Stomach (tissue), 8 donors: ENCODE measurements at regions not wholly inside any gene's neighbourhood (a gene's known extent, or its start where the extent isn't known, plus 50 kb on each side); places are given as distances from the start of the nearest gene placed in this dataset.
A peak's percentile ranks its signal among the peaks of the same experiment; 100 is the strongest.

Source experiments
- DNase-seq, 2 donors: peaks; one replicate each; pipeline versions ENCODE4 v3.0.0 to v3.0.0-alpha.2; 2013 to 2019
- H3K27ac ChIP-seq, 5 donors: fragments of 200-600 bp in 4 of 5; sonication (generic) in 4 of 5; one replicate each; pipeline ENCODE4 v1.5.1; 2013 to 2019; ENCODE audit warnings: mild to moderate bottlenecking in 1 of 5, moderate library complexity in 1 of 5
- H3K27me3 ChIP-seq, 3 donors: fragments of 200-600 bp; sonication (generic); one replicate each; pipeline ENCODE4 v1.5.1; 2017 to 2019; ENCODE audit warnings: mixed run types in 1 of 3
- H3K36me3 ChIP-seq, 4 donors: fragments of 200-600 bp; sonication (generic); 1 replicate in 3 of 4; 2 replicates in 1 of 4; pipeline ENCODE4 v1.5.1; 2016 to 2019
- H3K4me1 ChIP-seq, 4 donors: fragments of 200-600 bp; sonication (generic); one replicate each; pipeline ENCODE4 v1.5.1; 2016 to 2019
- H3K4me3 ChIP-seq, 4 donors: fragments of 200-600 bp; sonication (generic) in 3 of 4; one replicate each; pipeline ENCODE4 v1.5.1; 2016 to 2019; ENCODE audit warnings: mild to moderate bottlenecking in 1 of 4
- H3K9me3 ChIP-seq, 4 donors: fragments of 200-600 bp; sonication (generic); one replicate each; pipeline ENCODE4 v1.5.1; 2016 to 2019
- CTCF ChIP-seq, 7 experiments: fragments of 450-650 bp in 4 of 7; fragments of 200-600 bp in 3 of 7; sonication (generic) in 3 of 7; IDR thresholded peaks; one replicate each; pipeline ENCODE4 v1.5.1; 2016 to 2019; ENCODE audit warnings: antibody characterized with exemption in 7 of 7, control low read depth in 2 of 7, mild to moderate bottlenecking in 1 of 7
- EP300 ChIP-seq: sonication (generic); formaldehyde crosslinking; IDR thresholded peaks from one replicate; pipeline ENCODE4 v1.6.1; 2017; ENCODE audit warnings: antibody characterized with exemption
- POLR2A ChIP-seq, 4 donors: fragments of 450-650 bp; IDR thresholded peaks; one replicate each; pipeline ENCODE4 v1.6.1; 2016; ENCODE audit warnings: antibody characterized with exemption in 4 of 4, control low read depth in 2 of 4, mild to moderate bottlenecking in 1 of 4, moderate library complexity in 1 of 4
- POLR2AphosphoS5 ChIP-seq, 3 donors: sonication (generic); formaldehyde crosslinking; IDR thresholded peaks; one replicate each; pipeline ENCODE4 v1.6.1; 2016; ENCODE audit warnings: antibody characterized with exemption in 3 of 3
- WGBS, 5 donors: extraction: QIAGEN DNeasy Blood & Tissue Kit in 3 of 5; methylation state at CpG; one replicate each; pipeline versions ENCODE4 v1.1.5 to v1.1.7; 2013 to 2018; 5-methylcytosine and 5-hydroxymethylcytosine counted together
- intact Hi-C: fragments of 100-400 bp; cut with DNase I; formaldehyde crosslinking; loops from one replicate; pipeline ENCODE4 v1.15.1; 2023; ENCODE audit warnings: low total_unique reads
- donor health status: healthy with polysubstance abuse.
- donor health status: Bipolar disorder and iron deficiency.
- donor health status: healthy.

GRCh38 chr10:131825150-131825848 is 75.5 kb upstream of the PPP2R2D start:
- H3K27ac ChIP-seq: no peak overlapping the region
- no peak overlapping the region for H3K4me3 ChIP-seq
- no peaks in the 10 kb centered on the region for H3K36me3 ChIP-seq
- peaks cover 0 to 3% (median 0%) of the 10 kb centered on the region in 4 donors for H3K4me1 ChIP-seq
- TF ChIP-seq POLR2A (IDR thresholded peaks at IDR 0.05) (no peak), POLR2AphosphoS5 (IDR thresholded peaks at IDR 0.05) (no peak), CTCF (IDR thresholded peaks at IDR 0.05) (no peak), EP300 (no peak)
- DNase-seq: peak in 1 of 2 donors; percentile 18
- peaks cover 0 to 61% (median 10%) of the 10 kb centered on the region in 3 donors for H3K27me3 ChIP-seq
- intact Hi-C loops: no loop called here
- 27 to 33% (median 29%) methylated on average over 14 to 15 of the region's 15 CpGs for WGBS, 5 donors
- peaks cover 0 to 7% (median 3%) of the 10 kb centered on the region in 4 donors for H3K9me3 ChIP-seq

- Histone ChIP-seq H3K9me3 (peaks cover 0 to 7% (median 3%) of the 10 kb centered on the region in 4 donors), H3K27me3 (peaks cover 0 to 69% (median 14%) of the 10 kb centered on the region in 3 donors), H3K36me3 (no peaks in the 10 kb centered on the region), H3K4me3 (no peak overlapping the region), H3K4me1 (peaks cover 0 to 3% (median 0%) of the 10 kb centered on the region in 4 donors), H3K27ac (no peak overlapping the region)
- TF ChIP-seq POLR2AphosphoS5 (IDR thresholded peaks at IDR 0.05) (no peak), EP300 (no peak), POLR2A (IDR thresholded peaks at IDR 0.05) (no peak), CTCF (IDR thresholded peaks at IDR 0.05) (no peak)
- intact Hi-C loops: no loop called here
- 46 to 56% (median 49%) methylated on average over 15 of the region's 15 CpGs for WGBS, 5 donors
- DNase-seq: no peak
Observed at GRCh38 chr10:131825960-131826650, 74.7 kb upstream of the PPP2R2D start.

GRCh38 chr10:131829156-131829930 is 71.5 kb upstream of the PPP2R2D start:
- WGBS, 5 donors: 75 to 79% (median 76%) methylated on average over 9 to 14 of the region's 14 CpGs
- Histone ChIP-seq H3K9me3 (peaks cover 0 to 13% (median 4%) of the 10 kb centered on the region in 4 donors), H3K36me3 (no peaks in the 10 kb centered on the region), H3K4me1 (peaks cover 0 to 3% (median 0%) of the 10 kb centered on the region in 4 donors), H3K27me3 (peaks cover 0 to 54% (median 12%) of the 10 kb centered on the region in 3 donors), H3K27ac (no peak overlapping the region), H3K4me3 (no peak overlapping the region)
- DNase-seq: no peak
- intact Hi-C loops: no loop called here
- TF ChIP-seq POLR2A (IDR thresholded peaks at IDR 0.05) (no peak), EP300 (no peak), CTCF (IDR thresholded peaks at IDR 0.05) (no peak), POLR2AphosphoS5 (IDR thresholded peaks at IDR 0.05) (no peak)

GRCh38 chr10:131830446-131831130 is 70.2 kb upstream of the PPP2R2D start:
- 80 to 91% (median 86%) methylated on average over 1 to 13 of the region's 13 CpGs for WGBS, 5 donors
- Histone ChIP-seq H3K4me3 (no peak overlapping the region), H3K27me3 (peaks cover 0 to 51% (median 4%) of the 10 kb centered on the region in 3 donors), H3K9me3 (peaks cover 0 to 26% (median 9%) of the 10 kb centered on the region in 4 donors), H3K36me3 (no peaks in the 10 kb centered on the region), H3K27ac (no peak overlapping the region), H3K4me1 (no peaks in the 10 kb centered on the region)
- intact Hi-C loops: no loop called here
- peak in 1 of 2 donors; percentile 45 for DNase-seq
- TF ChIP-seq EP300: no peak
- TF ChIP-seq POLR2AphosphoS5 (IDR thresholded peaks at IDR 0.05): no peak
- TF ChIP-seq CTCF (IDR thresholded peaks at IDR 0.05): no peak
- TF ChIP-seq POLR2A (IDR thresholded peaks at IDR 0.05): no peak
